Tibial nerve (tissue), 4 donors: ENCODE measurements at regions not wholly inside any gene's neighbourhood (a gene's known extent, or its start where the extent isn't known, plus 50 kb on each side); places are given as distances from the start of the nearest gene placed in this dataset.

Source experiments
- EP300 ChIP-seq, 2 donors: sonication (generic); formaldehyde crosslinking; IDR thresholded peaks; one replicate each; pipeline ENCODE4 v1.6.1; 2017; ENCODE audit warnings: antibody characterized with exemption in 2 of 2, mild to moderate bottlenecking in 1 of 2
- POLR2A ChIP-seq, 2 donors: fragments of 450-650 bp; IDR thresholded peaks; one replicate each; pipeline ENCODE4 v1.6.1; 2017; ENCODE audit warnings: antibody characterized with exemption in 2 of 2, mild to moderate bottlenecking in 2 of 2, moderate library complexity in 2 of 2
- TF ChIP-seq, protein P1 (sequence below), 5 experiments: fragments of 200-600 bp in 3 of 5; fragments of 450-650 bp in 2 of 5; sonication (generic) in 3 of 5; IDR thresholded peaks; one replicate each; pipeline ENCODE4 v1.5.1; 2016 to 2019; ENCODE audit warnings: antibody characterized with exemption in 5 of 5, mild to moderate bottlenecking in 3 of 5, moderate library complexity in 2 of 5

DNA sequence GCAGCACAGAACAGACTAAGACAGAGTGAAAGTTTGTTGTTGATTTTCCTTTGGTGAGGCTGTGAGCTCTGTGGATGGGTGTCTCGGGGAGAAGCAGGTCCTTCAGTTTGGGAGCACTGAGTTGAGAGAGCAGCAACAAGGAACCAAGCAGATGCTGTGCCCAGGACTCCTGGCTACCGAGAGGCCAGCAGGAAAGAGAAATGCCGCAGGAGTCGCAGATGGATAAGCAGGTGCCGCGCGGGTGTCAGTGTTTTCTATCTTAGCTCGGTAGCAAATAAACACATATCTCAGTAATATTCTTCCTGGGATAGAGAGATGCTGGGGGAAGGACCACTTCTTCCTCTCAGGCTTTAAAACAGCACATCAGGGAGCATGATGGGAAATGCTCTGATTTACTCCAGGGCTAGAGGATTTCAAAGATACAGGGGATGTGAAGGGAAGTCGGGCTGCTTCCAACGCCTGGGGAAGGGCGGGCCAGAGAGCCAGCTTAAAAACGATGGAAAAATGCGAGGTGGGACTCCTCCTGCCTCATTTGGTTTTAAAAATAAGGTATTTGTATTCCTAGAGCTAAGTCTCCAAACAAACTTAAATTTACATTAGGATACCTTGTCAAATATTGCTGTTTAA lies 470.7 kb upstream of the B3GAT1 start:
- TF ChIP-seq EP300 (IDR thresholded peaks at IDR 0.05) (no peak), POLR2A (IDR thresholded peaks at IDR 0.05) (no peak)
- TF ChIP-seq, protein P1, sequence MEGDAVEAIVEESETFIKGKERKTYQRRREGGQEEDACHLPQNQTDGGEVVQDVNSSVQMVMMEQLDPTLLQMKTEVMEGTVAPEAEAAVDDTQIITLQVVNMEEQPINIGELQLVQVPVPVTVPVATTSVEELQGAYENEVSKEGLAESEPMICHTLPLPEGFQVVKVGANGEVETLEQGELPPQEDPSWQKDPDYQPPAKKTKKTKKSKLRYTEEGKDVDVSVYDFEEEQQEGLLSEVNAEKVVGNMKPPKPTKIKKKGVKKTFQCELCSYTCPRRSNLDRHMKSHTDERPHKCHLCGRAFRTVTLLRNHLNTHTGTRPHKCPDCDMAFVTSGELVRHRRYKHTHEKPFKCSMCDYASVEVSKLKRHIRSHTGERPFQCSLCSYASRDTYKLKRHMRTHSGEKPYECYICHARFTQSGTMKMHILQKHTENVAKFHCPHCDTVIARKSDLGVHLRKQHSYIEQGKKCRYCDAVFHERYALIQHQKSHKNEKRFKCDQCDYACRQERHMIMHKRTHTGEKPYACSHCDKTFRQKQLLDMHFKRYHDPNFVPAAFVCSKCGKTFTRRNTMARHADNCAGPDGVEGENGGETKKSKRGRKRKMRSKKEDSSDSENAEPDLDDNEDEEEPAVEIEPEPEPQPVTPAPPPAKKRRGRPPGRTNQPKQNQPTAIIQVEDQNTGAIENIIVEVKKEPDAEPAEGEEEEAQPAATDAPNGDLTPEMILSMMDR (IDR thresholded peaks at IDR 0.05): no peak
